Tibial nerve (tissue), 4 donors: ENCODE measurements at regions not wholly inside any gene's neighbourhood (a gene's known extent, or its start where the extent isn't known, plus 50 kb on each side); places are given as distances from the start of the nearest gene placed in this dataset.

Experiments used
- CTCF ChIP-seq, 5 experiments: fragments of 200-600 bp in 3 of 5; fragments of 450-650 bp in 2 of 5; sonication (generic) in 3 of 5; IDR thresholded peaks; one replicate each; pipeline ENCODE4 v1.5.1; 2016 to 2019; ENCODE audit warnings: antibody characterized with exemption in 5 of 5, mild to moderate bottlenecking in 3 of 5, moderate library complexity in 2 of 5
- EP300 ChIP-seq, 2 donors: sonication (generic); formaldehyde crosslinking; IDR thresholded peaks; one replicate each; pipeline ENCODE4 v1.6.1; 2017; ENCODE audit warnings: antibody characterized with exemption in 2 of 2, mild to moderate bottlenecking in 1 of 2
- POLR2A ChIP-seq, 2 donors: fragments of 450-650 bp; IDR thresholded peaks; one replicate each; pipeline ENCODE4 v1.6.1; 2017; ENCODE audit warnings: antibody characterized with exemption in 2 of 2, mild to moderate bottlenecking in 2 of 2, moderate library complexity in 2 of 2

- TF ChIP-seq CTCF (IDR thresholded peaks at IDR 0.05) (no peak), POLR2A (IDR thresholded peaks at IDR 0.05) (no peak), EP300 (IDR thresholded peaks at IDR 0.05) (no peak)
Observed at GRCh38 chr16:86922311-86922710, 344.0 kb downstream of the FOXL1 start.
